IPS DF 4.7 (cell line): ENCODE measurements at regions not wholly inside any gene's neighbourhood (a gene's known extent, or its start where the extent isn't known, plus 50 kb on each side); places are given as distances from the start of the nearest gene placed in this dataset.

Experiments
- DNase-seq: peaks from one replicate; pipeline ENCODE4 v3.0.0-alpha.2; 2013; ENCODE audit warnings: low spot score; ENCODE audit errors: extremely low read depth

DNA sequence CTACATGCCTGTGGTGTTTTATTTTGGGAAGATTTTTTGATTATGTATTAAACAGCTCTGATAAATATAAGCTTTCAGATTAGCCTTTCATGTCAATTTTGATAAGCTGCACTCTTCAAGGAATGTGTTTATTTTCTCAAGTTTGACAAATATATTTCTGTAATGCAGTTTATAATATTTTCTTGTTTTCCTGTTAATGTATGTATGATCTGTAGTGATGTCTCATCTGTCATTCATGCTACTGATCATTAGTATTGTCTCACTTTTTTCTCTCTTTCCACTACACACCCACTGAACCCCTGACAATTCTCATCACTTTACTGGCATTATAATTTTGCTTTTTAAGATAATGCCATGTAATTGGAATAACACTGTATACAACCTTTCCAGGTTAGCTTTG is 100.9 kb downstream of the TMEM18 start:
- DNase-seq = no peak

DNA sequence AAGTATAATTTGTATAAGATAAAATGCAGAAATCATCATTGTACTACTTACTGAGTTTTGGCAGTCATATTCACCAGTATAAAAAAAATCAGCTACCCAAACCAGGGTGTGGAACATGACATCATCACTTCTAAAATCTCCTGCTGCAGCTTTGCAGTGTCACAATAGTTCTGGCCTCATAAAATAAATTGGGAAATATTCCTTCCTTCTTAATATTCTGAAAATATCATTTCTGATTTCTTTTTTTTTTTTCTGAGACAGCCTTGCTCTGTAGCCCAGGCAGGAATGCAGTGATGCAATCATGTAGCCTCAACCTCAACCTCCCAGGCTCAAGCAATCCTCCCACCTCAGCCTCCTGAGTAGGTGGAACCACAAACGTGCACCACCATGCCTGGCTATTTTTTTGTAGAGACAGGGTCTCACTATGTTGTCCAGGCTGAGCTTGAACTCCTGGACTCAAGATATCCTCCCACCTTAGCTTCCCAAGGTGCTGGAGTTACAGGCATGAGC is 101.4 kb downstream of the TMEM18 start:
- DNase-seq = no peak

DNA sequence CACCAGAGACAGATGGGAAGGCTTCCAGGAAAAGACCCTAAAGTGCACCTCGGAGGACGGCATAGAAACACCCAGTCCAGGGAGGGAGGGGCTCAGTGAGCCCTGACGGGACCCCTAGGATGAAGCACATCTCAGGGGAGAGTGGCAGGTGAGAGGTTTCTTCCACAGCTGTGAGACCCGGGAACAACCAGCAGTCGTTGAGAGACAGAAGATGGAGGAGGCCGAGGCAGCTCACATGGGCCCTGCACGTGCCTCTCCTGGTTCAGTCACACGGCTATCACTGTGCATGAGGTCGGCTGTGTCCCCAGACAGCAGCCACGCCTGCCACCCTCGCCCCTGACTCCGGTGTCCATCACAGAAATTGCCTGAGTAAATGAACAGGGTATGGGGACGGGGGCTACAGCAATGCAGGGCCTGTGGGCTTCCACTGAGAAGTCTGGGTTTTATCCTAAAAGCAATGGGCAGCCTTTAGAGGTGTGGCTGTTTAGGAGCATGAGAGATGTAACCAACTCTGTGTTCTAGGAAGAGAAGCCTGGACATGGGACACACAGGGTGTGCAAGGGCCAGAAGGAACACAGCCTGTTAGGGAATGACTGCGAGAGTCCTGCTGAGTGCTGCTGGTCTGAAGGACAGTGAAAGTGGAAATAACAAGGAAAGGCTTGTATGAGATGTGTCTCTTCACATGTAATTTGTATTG is 102.0 kb downstream of the TMEM18 start:
- no peak for DNase-seq

- DNase-seq = no peak
Observed at GRCh38 chr2:573805-574392, 103.3 kb downstream of the TMEM18 start.

DNA sequence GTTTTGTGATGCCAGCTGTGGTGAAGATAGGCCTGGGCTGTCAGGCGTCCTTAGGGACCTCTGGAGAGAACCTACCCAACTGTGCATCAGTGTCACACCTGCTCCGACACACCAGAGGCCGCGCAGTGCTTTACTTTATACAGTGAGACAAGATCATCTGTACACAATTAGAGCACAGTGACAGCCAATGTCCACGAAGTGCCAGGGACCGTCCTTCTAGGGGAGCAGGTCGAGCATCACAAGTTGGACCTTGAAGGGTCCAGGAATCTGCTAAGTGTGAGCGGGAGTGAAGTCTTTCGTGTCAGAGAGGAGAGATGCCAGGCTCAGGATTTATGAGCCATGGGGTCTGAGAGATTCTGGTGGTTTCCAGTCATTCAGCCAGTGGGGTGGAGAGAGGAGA is 104.2 kb downstream of the TMEM18 start:
- DNase-seq = no peak

DNA sequence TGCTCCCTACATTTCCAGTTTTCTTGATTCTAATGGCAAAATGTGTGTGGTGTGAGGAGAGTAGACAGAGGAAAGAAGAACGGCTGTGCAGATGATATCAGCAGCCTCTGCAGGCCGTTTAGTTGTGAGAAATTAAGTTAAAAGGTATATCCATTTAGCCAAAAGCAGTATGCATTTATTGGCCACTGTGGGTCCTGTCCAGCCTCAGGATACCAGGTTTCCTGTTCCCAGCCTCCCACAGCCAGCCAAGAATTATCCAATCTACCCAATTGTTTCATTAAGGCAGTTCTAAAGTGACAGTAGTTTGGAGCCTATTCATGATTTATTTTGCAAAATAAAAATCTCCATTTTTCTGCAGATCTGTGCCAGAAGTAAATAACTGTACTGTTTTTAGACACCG is 107.5 kb downstream of the TMEM18 start:
- no peak for DNase-seq

- no peak for DNase-seq
Observed at GRCh38 chr2:568639-569235, 108.5 kb downstream of the TMEM18 start.

DNA sequence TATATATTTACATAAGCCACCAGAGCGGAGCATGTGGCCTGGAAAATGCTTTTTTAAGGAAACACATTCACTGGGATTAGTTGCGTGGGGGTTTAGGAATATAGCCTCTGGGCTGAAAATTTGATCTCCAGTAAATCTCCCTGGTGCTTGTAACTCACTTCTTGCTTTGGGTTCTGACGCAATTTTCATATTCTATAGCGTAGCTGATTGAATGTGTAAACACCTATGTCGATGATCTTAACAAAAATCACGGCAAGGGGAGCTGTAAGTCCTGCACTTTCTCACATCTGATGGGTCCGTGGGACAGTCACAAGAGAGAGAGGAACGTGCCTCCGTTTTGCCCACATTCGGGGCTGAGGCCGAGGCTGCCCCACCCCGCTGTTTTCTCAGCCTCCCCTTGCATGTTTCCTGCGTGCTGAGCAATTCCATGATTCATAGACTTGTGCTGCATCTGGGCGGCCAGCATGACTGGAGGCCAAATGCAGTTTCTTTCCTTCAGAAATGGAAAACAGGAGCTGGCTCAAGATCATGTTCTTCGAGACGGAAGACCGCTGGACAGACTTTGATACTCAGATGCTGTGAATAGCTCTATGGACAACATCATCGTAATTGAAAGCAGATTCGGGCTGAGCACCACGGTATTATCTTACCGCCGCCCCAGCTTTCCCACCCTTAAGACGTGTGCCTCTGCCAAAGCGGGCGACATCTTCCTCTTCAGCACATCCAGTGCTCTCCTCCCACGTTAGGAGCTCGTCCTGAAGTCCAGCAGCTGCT is 109.2 kb downstream of the TMEM18 start:
- no peak for DNase-seq

- DNase-seq = no peak
Observed at GRCh38 chr2:567496-567864, 109.7 kb downstream of the TMEM18 start.

DNA sequence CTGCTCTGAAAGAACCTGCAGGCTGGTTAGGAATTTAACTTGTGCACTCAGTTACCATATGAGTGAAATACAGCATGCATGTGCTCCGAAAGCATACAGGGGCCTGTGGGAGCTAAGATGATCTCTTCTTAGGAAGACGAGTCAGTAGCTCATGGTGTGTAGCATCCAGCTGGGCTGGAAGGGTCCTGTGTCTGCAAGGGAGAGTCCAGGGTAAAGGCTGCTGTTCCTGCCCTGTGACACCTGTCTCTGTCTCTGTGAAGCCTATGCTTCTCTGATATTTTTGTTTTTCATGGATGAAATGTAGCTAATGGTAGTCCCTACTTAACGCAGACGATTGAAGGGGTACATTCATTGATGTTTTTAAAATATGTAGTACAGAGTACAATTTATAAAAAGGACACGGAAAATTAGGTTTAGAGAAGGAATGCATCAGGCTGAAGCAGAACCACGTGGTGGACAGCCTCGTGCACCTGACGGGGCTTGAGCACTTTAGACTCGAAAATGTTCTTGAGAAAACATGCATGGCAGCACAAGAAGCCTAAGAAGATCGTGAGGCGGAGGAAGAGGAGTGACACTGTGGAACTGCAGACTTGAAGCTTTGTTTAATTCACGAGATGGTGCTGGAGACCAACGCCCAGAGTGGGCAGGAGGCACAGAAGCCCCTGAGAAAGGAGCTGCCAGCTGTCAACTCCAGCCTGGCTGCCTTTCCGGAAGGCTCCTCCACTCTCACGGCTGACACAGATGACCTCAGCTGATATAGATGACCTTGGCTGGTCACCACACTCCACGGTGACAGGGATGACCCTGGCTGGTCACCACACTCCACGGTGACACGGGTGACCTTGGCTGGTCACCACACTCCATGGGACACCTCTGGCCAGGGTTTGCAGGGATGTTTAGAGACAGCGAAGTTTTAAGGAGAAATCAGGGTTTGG is 110.6 kb downstream of the TMEM18 start:
- DNase-seq = no peak

DNA sequence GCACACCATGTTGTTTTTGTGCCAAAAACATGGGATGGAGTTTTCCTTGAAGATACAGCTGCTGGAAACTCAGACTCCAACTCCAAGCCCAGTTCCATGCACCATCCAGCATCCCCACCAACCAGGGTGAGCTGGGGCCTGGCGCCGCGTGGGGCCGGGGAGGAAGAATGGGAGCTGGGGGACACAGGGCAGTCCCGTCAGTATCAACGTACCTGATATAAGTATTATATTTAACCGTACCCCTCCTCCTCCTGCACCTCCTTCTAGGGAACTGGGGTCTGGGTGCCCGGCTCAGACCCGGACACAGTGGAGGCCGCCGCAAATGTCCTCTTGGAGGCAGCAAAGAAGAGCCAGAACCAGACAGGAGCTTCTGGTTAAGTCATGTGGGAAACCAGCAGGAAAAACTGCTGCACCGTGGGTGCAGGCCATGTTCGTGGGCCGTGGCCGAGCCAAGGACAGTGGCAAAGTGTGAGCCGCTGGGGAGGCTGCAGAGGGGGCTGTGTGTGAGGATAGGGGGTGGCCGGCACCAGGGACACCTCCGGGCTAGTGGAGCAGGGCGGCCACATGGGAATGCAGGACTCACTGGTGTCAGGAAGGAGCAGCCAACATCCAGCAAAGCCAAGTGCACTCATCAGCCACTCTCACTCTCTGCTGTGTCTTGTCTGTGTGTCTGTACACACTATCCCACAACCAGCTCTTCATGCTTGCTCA is 112.6 kb downstream of the TMEM18 start:
- no peak for DNase-seq

GRCh38 chr2:563512-563911 is 113.7 kb downstream of the TMEM18 start:
- DNase-seq = no peak

DNA sequence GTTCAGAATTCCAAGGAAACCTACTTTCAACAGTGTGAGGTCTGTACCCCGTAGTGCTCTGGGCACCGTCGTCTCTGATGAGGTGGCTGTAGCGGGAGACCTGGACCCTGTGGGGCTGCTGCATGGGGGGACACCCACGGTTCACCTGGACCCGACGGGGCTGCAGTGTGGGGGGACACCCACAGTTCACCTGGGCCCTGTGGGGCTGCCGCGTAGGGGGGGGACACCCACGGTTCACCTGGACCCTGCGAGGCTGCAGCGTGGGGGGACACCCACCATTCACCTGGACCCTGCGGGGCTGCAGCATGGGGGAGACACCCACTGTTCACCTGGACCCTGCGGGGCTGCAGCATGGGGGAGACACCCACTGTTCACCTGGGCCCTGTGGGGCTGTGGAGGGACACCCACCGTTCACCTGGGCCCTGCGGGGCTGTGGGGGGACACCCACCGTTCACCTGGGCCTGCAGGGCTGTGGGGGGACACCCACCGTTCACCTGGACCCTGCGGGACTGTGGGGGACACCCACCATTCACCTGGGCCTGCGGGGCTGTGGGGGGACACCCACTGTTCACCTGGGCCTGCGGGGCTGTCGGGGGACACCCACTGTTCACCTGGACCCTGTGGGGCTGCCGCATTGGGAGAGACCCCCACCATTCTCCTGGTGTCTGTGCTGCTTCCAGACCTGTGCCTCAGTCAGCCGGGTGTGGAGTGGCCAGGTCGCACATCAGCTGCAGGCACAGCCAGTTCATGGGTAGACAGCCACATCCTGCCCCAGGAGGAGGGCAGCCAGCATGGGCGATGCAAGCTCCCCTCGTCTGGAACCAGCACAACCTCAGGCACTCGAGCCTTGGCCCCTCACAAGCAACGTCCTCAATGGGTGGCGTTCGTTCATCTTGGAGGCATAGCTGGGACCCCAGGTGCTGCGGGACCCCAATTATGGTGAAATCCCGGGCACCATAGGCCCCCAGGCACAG is 114.5 kb downstream of the TMEM18 start:
- DNase-seq = no peak

GRCh38 chr2:558879-559278 is 118.3 kb downstream of the TMEM18 start:
- no peak for DNase-seq

- DNase-seq = no peak
Observed at GRCh38 chr2:558302-558642, 118.9 kb downstream of the TMEM18 start.

- DNase-seq = no peak
Observed at GRCh38 chr2:557635-558301, 119.4 kb downstream of the TMEM18 start.

GRCh38 chr2:556485-556884 is 120.7 kb downstream of the TMEM18 start:
- DNase-seq = no peak

GRCh38 chr2:555164-555922 is 121.9 kb downstream of the TMEM18 start:
- DNase-seq = no peak
